Keratinocyte (primary cell): ENCODE measurements at regions not wholly inside any gene's neighbourhood (a gene's known extent, or its start where the extent isn't known, plus 50 kb on each side); places are given as distances from the start of the nearest gene placed in this dataset.

ENCODE experiments used
- CTCF ChIP-seq, 3 experiments: IDR thresholded peaks in 1 of 3; conservative IDR thresholded peaks in 1 of 3; optimal IDR thresholded peaks in 1 of 3; 2 replicates in 2 of 3; 3 replicates in 1 of 3; pipeline versions ENCODE3 to v1.5.1; 2011; ENCODE audit warnings: low read length in 3 of 3, mild to moderate bottlenecking in 3 of 3, moderate library complexity in 2 of 3, control low read depth in 1 of 3, inconsistent platforms in 1 of 3; ENCODE audit not compliant: insufficient read depth in 2 of 3; ENCODE audit errors: extremely low read depth in 1 of 3
- EZH2 ChIP-seq: IDR thresholded peaks from one replicate; pipeline ENCODE4 v1.6.1; 2012; ENCODE audit warnings: inconsistent platforms, mild to moderate bottlenecking, low read length, moderate library complexity

GRCh38 chr4:126466848-126467247, 1152.1 kb downstream of the FAT4 start:
- TF ChIP-seq CTCF (optimal IDR thresholded peaks at IDR 0.05 in 1 of 3, IDR thresholded peaks at IDR 0.05 in 1 of 3, conservative IDR thresholded peaks at IDR 0.05 in 1 of 3; ENCODE audit: extremely low read depth in 1 of 3, insufficient read depth in 2 of 3, low read length in 3 of 3), result no peak
- TF ChIP-seq EZH2, result no peak
